ENCODE measurements at regions not wholly inside any gene's neighbourhood (a gene's known extent, or its start where the extent isn't known, plus 50 kb on each side); places are given as distances from the start of the nearest gene placed in this dataset.

GRCh38 chr10:28785018-28785417 lies 107.7 kb downstream of the BAMBI start:
- TF ChIP-seq POLR2A (IDR thresholded peaks at IDR 0.05) (no peak), POLR2AphosphoS5 (IDR thresholded peaks at IDR 0.05) (no peak)
